B cell (primary cell): ENCODE measurements at regions not wholly inside any gene's neighbourhood (a gene's known extent, or its start where the extent isn't known, plus 50 kb on each side); places are given as distances from the start of the nearest gene placed in this dataset.
"Not testable (repeated sequence)": the region's sequence is repeated elsewhere in the genome, so short reads cannot be mapped to it uniquely, and the experiment has no call there.

Experiments
- CTCF ChIP-seq: fragments of 200-600 bp; IDR thresholded peaks from one replicate; pipeline ENCODE4 v1.8.0; 2022; ENCODE audit warnings: antibody characterized with exemption, mild to moderate bottlenecking
- EZH2 ChIP-seq: IDR thresholded peaks from 2 replicates; pipeline ENCODE4 v1.6.1; 2012; ENCODE audit warnings: borderline replicate concordance, low read depth, mild to moderate bottlenecking, moderate library complexity, low read length; ENCODE audit not compliant: insufficient read depth, poor library complexity, severe bottlenecking

- not testable (repeated sequence) for TF ChIP-seq CTCF, EZH2
Measured at GRCh38 chr21:7777289-7777688, 2744.1 kb upstream of the TPTE start.
